ENCODE measurements at regions not wholly inside any gene's neighbourhood (a gene's known extent, or its start where the extent isn't known, plus 50 kb on each side); places are given as distances from the start of the nearest gene placed in this dataset.

GRCh38 chr11:23112987-23113886 lies 253.0 kb upstream of the CCDC179 start:
- POLR2A ChIA-PET, result no interaction called here
- Mint-ChIP-seq H3K9me3 (peaks cover 4% of the 10 kb centered on the region), H3K27ac (no peak overlapping the region), H3K4me3 (no peak overlapping the region), H3K36me3 (ENCODE audit: low read depth) (no peaks in the 10 kb centered on the region), H3K27me3 (no peaks in the 10 kb centered on the region), H3K4me1 (ENCODE audit: low read depth) (no peaks in the 10 kb centered on the region)
- H3K4me3 ChIP-seq (ENCODE audit: low read length), result no peak overlapping the region
- TF ChIP-seq, protein P1, sequence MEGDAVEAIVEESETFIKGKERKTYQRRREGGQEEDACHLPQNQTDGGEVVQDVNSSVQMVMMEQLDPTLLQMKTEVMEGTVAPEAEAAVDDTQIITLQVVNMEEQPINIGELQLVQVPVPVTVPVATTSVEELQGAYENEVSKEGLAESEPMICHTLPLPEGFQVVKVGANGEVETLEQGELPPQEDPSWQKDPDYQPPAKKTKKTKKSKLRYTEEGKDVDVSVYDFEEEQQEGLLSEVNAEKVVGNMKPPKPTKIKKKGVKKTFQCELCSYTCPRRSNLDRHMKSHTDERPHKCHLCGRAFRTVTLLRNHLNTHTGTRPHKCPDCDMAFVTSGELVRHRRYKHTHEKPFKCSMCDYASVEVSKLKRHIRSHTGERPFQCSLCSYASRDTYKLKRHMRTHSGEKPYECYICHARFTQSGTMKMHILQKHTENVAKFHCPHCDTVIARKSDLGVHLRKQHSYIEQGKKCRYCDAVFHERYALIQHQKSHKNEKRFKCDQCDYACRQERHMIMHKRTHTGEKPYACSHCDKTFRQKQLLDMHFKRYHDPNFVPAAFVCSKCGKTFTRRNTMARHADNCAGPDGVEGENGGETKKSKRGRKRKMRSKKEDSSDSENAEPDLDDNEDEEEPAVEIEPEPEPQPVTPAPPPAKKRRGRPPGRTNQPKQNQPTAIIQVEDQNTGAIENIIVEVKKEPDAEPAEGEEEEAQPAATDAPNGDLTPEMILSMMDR (IDR thresholded peaks at IDR 0.05), result no peak
- no peak overlapping the region for H3K27ac ChIP-seq (ENCODE audit: low read depth in 1 of 2, low read length in 2 of 2)
- DNase-seq, result peak in 1 of 14 experiments; percentile 1
- intact Hi-C loops (cut with DNase I, micrococcal nuclease), result no loop called here
- H3K4me1 ChIP-seq (ENCODE audit: insufficient read depth, low read length), result no peaks in the 10 kb centered on the region
- no peaks in the 10 kb centered on the region for H3K36me3 ChIP-seq (ENCODE audit: insufficient read depth, low read length)
- H3K9me3 ChIP-seq (ENCODE audit: control insufficient read depth in 1 of 2, insufficient read depth in 1 of 2, low read length in 2 of 2), result peaks cover 0 to 5% of the 10 kb centered on the region in 2 experiments
- ATAC-seq (ENCODE audit: poor library complexity), result no peak
- CTCF ChIA-PET, result no interaction called here
- no peaks in the 10 kb centered on the region for H3K27me3 ChIP-seq (ENCODE audit: control insufficient read depth in 1 of 2, insufficient read depth in 2 of 2, low read length in 2 of 2)

GRCh38 chr11:23113887-23114216 lies 253.6 kb upstream of the CCDC179 start:
- H3K27me3 Mint-ChIP-seq, result no peaks in the 10 kb centered on the region
- POLR2A ChIA-PET, result no interaction called here
- Histone ChIP-seq H3K27me3 (ENCODE audit: control insufficient read depth in 1 of 2, insufficient read depth in 2 of 2, low read length in 2 of 2) (no peaks in the 10 kb centered on the region), H3K4me3 (ENCODE audit: low read length) (no peak overlapping the region), H3K4me1 (ENCODE audit: insufficient read depth, low read length) (no peaks in the 10 kb centered on the region), H3K36me3 (ENCODE audit: insufficient read depth, low read length) (no peaks in the 10 kb centered on the region), H3K27ac (ENCODE audit: low read depth in 1 of 2, low read length in 2 of 2) (no peak overlapping the region), H3K9me3 (ENCODE audit: control insufficient read depth in 1 of 2, insufficient read depth in 1 of 2, low read length in 2 of 2) (peaks cover 0 to 5% of the 10 kb centered on the region in 2 experiments)
- ATAC-seq (ENCODE audit: poor library complexity), result no peak
- no peak for DNase-seq
- intact Hi-C loops (cut with DNase I, micrococcal nuclease), result no loop called here
- no peak overlapping the region for H3K4me3 Mint-ChIP-seq
- no peaks in the 10 kb centered on the region for H3K36me3 Mint-ChIP-seq (ENCODE audit: low read depth)
- no peak overlapping the region for H3K27ac Mint-ChIP-seq
- CTCF ChIA-PET, result no interaction called here
- TF ChIP-seq, protein P1 (IDR thresholded peaks at IDR 0.05), result no peak
- peaks cover 4% of the 10 kb centered on the region for H3K9me3 Mint-ChIP-seq
- H3K4me1 Mint-ChIP-seq (ENCODE audit: low read depth), result no peaks in the 10 kb centered on the region

GRCh38 chr11:23123753-23124152 lies 263.5 kb upstream of the CCDC179 start:
- no peaks in the 10 kb centered on the region for H3K4me1 Mint-ChIP-seq (ENCODE audit: low read depth)
- H3K9me3 Mint-ChIP-seq, result peaks cover 6% of the 10 kb centered on the region
- H3K27ac Mint-ChIP-seq, result no peak overlapping the region
- no peak overlapping the region for H3K4me3 ChIP-seq (ENCODE audit: low read length)
- H3K9me3 ChIP-seq (ENCODE audit: control insufficient read depth in 1 of 2, insufficient read depth in 1 of 2, low read length in 2 of 2), result peaks cover 0 to 9% of the 10 kb centered on the region in 2 experiments
- no peaks in the 10 kb centered on the region for H3K27me3 Mint-ChIP-seq
- no peaks in the 10 kb centered on the region for H3K36me3 Mint-ChIP-seq (ENCODE audit: low read depth)
- no peaks in the 10 kb centered on the region for H3K27me3 ChIP-seq (ENCODE audit: control insufficient read depth in 1 of 2, insufficient read depth in 2 of 2, low read length in 2 of 2)
- no peak for ATAC-seq (ENCODE audit: poor library complexity)
- TF ChIP-seq, protein P1 (IDR thresholded peaks at IDR 0.05), result no peak
- no peak overlapping the region for H3K27ac ChIP-seq (ENCODE audit: low read depth in 1 of 2, low read length in 2 of 2)
- POLR2A ChIA-PET, result no interaction called here
- no peaks in the 10 kb centered on the region for H3K4me1 ChIP-seq (ENCODE audit: insufficient read depth, low read length)
- no peak for DNase-seq
- H3K4me3 Mint-ChIP-seq, result no peak overlapping the region
- intact Hi-C loops (cut with DNase I, micrococcal nuclease), result no loop called here
- no peaks in the 10 kb centered on the region for H3K36me3 ChIP-seq (ENCODE audit: insufficient read depth, low read length)
- CTCF ChIA-PET, result no interaction called here
